ENCODE measurements at regions not wholly inside any gene's neighbourhood (a gene's known extent, or its start where the extent isn't known, plus 50 kb on each side); places are given as distances from the start of the nearest gene placed in this dataset.
"Not testable (repeated sequence)": the region's sequence is repeated elsewhere in the genome, so short reads cannot be mapped to it uniquely, and the experiment has no call there.

DNA sequence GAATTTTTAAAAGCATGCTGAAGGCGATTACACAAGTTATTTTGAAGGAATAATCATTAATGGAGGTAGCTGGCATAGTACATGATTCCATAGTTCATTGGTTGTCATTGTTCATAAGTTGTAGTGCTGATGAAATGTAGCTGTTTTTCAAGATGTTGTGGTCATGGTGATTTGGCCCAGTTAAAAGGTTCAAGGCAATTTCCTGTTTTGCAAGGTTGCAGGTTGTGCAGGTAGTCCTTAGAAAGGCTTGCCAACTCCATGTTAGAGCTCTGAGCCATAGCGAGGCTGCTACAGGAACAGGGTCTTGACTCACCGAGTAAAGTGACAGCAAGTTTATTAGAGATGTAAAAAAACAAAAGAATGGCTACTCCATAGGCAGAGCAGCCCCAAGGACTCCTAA, 95.8 kb upstream of the CHORDC1 start:
- no peak for DNase-seq (ENCODE audit: low read depth)

DNA sequence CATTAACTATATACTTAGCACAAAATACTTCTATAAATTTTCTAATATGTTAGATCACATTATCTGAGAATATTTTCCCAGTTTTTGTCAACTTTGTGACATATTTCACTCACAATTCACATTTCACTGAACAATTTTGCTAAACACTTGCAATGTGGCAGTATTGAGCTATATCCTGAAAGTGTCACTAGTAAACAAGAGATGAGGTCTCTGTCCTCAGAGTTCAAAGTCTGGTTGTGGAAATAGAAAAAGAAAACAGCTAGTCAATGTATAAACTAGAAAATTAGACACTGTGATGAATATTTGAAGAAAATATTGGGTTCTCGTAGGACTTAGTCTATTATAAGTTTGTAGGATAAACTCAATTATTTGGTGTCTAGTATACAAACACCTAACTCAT, 87.4 kb upstream of the CHORDC1 start:
- no peak for DNase-seq (ENCODE audit: low read depth)

DNA sequence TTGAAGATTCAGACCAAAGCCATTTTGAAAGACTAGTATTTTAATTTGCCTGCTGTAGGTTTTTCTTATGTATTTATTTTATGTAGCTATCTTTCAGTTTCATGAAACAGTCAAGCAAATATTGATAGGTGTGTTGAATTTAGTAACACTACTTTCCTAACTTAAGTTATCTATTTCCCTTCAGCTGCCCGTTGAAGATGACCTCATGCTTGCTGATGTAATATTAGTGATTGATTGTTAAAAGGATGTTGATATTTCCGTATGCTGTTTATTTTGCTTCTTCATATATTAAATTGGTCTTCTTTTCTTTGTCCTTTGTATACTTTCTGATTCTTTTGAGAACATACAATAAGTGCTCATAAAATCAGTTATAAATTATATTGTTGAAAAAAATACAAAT, 86.8 kb upstream of the CHORDC1 start:
- no peak for DNase-seq (ENCODE audit: low read depth)

DNA sequence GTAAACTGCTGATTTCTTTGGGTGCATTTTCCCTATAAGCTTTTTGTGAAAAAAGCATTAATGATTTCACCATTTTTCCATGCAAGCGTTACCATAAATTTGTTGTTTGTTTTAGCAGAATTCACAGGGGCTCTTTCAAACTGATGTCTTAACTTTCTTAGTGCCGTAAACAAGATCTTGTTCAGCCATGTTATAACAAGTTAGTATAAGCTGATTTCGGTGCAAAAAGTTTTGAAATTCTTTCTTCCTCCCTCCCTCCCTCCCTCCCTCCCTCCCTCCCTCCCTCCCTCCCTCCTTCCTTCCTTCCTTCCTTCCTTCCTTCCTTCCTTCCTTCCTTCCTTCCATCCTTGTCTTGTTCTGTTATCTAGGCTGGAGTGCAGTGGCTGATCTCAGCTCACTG, 71.7 kb upstream of the CHORDC1 start:
- DNase-seq (ENCODE audit: low read depth): no peak

DNA sequence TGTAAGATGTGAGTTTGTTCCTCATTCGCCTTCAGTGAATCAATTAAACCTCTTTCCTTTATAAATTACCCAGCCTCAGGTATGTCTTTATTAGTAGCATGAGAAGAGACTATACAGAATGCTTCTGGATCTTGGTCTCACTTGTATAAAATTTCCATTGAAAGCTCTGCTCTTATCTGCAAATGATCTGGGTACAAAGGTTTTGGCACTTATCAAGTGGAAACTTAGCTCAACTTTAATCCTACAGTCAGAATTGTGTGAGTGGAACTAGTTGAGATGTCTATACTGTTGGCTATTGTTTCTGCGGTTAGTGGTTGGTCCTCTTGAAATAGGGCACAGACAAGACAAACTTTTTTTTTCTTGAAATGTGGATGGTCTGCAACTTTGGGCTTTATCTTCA, 71.2 kb upstream of the CHORDC1 start:
- DNase-seq (ENCODE audit: low read depth): no peak

DNA sequence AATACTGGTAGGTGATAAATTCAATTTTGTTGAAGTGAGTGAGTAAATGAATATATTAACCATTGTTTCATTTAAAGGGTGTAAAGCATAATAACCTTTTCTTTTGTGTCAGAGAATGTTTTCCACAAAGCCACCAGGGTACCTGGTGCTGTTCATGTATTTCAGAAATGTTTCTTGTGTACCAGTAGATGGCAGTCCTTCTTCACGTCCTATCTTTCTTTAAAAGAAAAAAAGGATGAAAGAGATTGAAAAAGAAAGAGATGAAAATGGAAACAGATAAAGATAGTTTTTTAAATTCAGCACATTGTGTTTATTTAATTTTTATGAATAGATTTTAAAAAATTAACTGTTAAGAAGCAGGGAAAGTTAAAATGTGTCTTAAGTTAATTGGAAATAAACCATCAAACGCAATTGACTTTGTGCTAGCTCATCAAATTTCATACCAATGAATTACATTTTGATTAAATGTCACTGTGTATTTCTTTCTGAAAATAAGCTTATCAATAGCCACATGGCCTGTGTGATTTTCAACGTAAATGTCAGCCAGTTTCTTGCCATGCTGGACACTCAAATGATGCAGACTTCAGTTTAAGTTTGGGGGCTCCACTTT, 65.5 kb upstream of the CHORDC1 start:
- peak; percentile 15 for DNase-seq (ENCODE audit: low read depth)

DNA sequence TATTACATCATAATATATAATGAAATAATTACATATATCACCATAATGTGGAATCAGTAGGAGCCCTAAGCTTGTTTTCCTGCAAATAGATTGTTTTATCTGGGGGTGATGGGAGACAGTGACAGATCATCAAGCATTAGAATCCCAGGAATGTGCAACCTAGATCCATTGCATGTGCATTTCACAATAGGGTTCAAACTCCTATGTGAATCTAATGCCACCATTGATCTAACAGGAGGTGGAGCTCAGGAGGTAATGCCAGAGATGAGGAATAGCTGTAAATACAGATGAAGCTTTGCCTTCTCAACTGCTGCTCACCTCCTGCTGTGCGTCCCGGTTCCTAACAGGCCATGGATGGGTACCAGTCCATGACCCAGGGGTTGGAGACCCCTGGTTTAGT, 63.8 kb upstream of the CHORDC1 start:
- DNase-seq (ENCODE audit: low read depth): no peak

DNA sequence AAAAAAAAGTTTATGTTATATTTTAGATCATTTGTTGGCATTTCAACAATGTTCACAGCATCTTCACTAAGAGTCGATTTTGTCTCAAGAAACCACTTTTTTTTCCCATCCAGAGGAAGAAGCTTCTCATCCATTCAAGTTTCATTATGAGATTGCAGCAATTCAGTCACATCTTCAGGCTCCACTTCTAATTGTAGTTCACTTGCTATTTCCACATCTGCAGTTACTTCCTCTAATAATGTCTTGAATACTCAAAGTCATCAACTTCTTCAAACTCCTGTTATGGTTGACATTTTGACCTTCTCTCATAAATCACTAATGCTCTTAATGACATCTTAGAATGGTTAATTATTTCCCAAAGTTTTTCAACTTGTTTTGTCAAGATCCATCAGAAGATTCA, 61.3 kb upstream of the CHORDC1 start:
- DNase-seq (ENCODE audit: low read depth): no peak

DNA sequence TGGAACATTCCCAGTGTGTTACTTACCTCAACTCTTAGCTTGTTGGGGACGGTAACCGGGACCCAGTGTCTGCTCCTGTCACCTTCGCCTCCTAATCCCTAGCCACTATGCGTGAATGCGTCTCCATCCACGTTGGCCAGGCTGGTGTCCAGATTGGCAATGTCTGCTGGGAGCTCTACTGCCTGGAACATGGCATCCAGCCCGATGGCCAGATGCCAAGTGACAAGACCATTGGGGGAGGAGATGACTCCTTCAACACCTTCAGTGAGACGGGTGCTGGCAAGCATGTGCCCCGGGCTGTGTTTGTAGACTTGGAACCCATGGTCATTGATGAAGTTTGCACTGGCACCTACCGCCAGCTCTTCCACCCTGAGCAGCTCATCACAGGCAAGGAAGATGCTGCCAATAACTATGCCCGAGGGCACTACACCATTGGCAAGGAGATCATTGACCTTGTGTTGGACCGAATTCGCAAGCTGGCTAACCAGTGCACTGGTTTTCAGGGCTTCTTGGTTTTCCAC, 59.8 kb upstream of the CHORDC1 start:
- not testable (repeated sequence) for DNase-seq (ENCODE audit: low read depth)

DNA sequence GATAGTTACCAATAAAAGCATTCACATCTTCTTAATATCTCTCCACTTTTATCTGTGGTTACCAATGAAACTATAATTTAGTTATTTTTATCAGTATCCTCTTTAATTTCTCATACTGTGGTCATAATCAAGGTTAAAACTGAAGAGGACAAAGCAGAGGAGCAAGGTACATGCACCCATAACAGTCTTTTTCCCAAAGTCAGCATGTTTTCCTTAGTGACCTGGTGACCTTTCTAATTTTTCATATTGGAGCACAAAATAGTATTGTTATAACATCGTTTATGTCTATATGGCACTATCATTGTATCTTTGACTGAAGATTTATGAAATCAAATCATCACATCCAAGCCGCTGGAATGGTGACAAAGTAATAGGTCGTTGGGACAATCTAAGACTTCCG, 51.5 kb upstream of the CHORDC1 start:
- no peak for DNase-seq (ENCODE audit: low read depth)

Measured in RPMI7951 (cell line).